Skeletal muscle cell (primary cell): ENCODE measurements at regions not wholly inside any gene's neighbourhood (a gene's known extent, or its start where the extent isn't known, plus 50 kb on each side); places are given as distances from the start of the nearest gene placed in this dataset.
A peak's percentile ranks its signal among the peaks of the same experiment; 100 is the strongest.

Source experiments
- DNase-seq: peaks from one replicate; pipeline ENCODE4 v3.0.0-alpha.2; 2010; ENCODE audit warnings: low read depth
- H3K4me3 ChIP-seq: 2 replicates; pipeline ENCODE4 v1.5.1; 2011; ENCODE audit warnings: low read depth, mild to moderate bottlenecking, control low read depth, low read length, moderate library complexity

- no peak for DNase-seq
- H3K4me3 ChIP-seq, result no peak overlapping the region
These were observed 1011.8 kb upstream of the ARRDC3 start for GRCh38 chr5:92394936-92395335.

- no peak overlapping the region for H3K4me3 ChIP-seq
- no peak for DNase-seq
These were observed 1007.5 kb upstream of the ARRDC3 start for GRCh38 chr5:92390657-92391056.

GRCh38 chr5:92380069-92380770, 997.1 kb upstream of the ARRDC3 start:
- DNase-seq, result no peak

GRCh38 chr5:92378966-92379611, 996.0 kb upstream of the ARRDC3 start:
- H3K4me3 ChIP-seq, result no peak overlapping the region
- DNase-seq, result peak; percentile 31

More at GRCh38 chr5:92380069-92380770, 997.1 kb upstream of the ARRDC3 start:
- H3K4me3 ChIP-seq, result no peak overlapping the region

GRCh38 chr5:92374859-92375258, 991.7 kb upstream of the ARRDC3 start:
- no peak for DNase-seq
- no peak overlapping the region for H3K4me3 ChIP-seq

GRCh38 chr5:92372766-92373165, 989.6 kb upstream of the ARRDC3 start:
- no peak for DNase-seq
- no peak overlapping the region for H3K4me3 ChIP-seq

GRCh38 chr5:92371889-92372235, 988.7 kb upstream of the ARRDC3 start:
- no peak for DNase-seq
- H3K4me3 ChIP-seq, result no peak overlapping the region

- no peak for DNase-seq
- no peak overlapping the region for H3K4me3 ChIP-seq
These were observed 988.2 kb upstream of the ARRDC3 start for GRCh38 chr5:92371171-92371888.

- no peak for DNase-seq
- H3K4me3 ChIP-seq, result no peak overlapping the region
These were observed 986.9 kb upstream of the ARRDC3 start for GRCh38 chr5:92370032-92370431.

GRCh38 chr5:92369587-92369986, 986.5 kb upstream of the ARRDC3 start:
- DNase-seq, result no peak
- H3K4me3 ChIP-seq, result no peak overlapping the region

GRCh38 chr5:92364986-92365550, 982.0 kb upstream of the ARRDC3 start:
- H3K4me3 ChIP-seq, result no peak overlapping the region
- peak; percentile 74 for DNase-seq

GRCh38 chr5:92353107-92354030, 970.3 kb upstream of the ARRDC3 start:
- peak; percentile 47 for DNase-seq
- no peak overlapping the region for H3K4me3 ChIP-seq

GRCh38 chr5:92337772-92338234, 954.7 kb upstream of the ARRDC3 start:
- DNase-seq, result peak; percentile 41
- no peak overlapping the region for H3K4me3 ChIP-seq

GRCh38 chr5:92332039-92332438, 948.9 kb upstream of the ARRDC3 start:
- peak; percentile 20 for DNase-seq

GRCh38 chr5:92330365-92330764, 947.2 kb upstream of the ARRDC3 start:
- DNase-seq, result no peak
- no peak overlapping the region for H3K4me3 ChIP-seq

More at GRCh38 chr5:92332039-92332438, 948.9 kb upstream of the ARRDC3 start:
- H3K4me3 ChIP-seq, result no peak overlapping the region

- H3K4me3 ChIP-seq, result no peak overlapping the region
These were observed 946.6 kb upstream of the ARRDC3 start for GRCh38 chr5:92329759-92330158.

GRCh38 chr5:92328584-92329259, 945.6 kb upstream of the ARRDC3 start:
- peak; percentile 10 for DNase-seq

More at GRCh38 chr5:92329759-92330158, 946.6 kb upstream of the ARRDC3 start:
- no peak for DNase-seq

GRCh38 chr5:92320446-92320845, 937.3 kb upstream of the ARRDC3 start:
- H3K4me3 ChIP-seq, result no peak overlapping the region
- no peak for DNase-seq

More at GRCh38 chr5:92328584-92329259, 945.6 kb upstream of the ARRDC3 start:
- H3K4me3 ChIP-seq, result no peak overlapping the region
